ENCODE measurements at regions not wholly inside any gene's neighbourhood (a gene's known extent, or its start where the extent isn't known, plus 50 kb on each side); places are given as distances from the start of the nearest gene placed in this dataset.

- Histone ChIP-seq H3K4me1 (ENCODE audit: insufficient read depth, low read length, severe bottlenecking) (no peaks in the 10 kb centered on the region), H3K36me3 (ENCODE audit: insufficient read depth, low read length) (no peaks in the 10 kb centered on the region; the same call in 1 of the 2 replicates), H3K27me3 (ENCODE audit: insufficient read depth, low read length) (peaks cover 6% of the 10 kb centered on the region; the same call in 1 of the 2 replicates), H3K27ac (ENCODE audit: low read depth, low read length, poor library complexity, severe bottlenecking) (no peak overlapping the region), H3K9ac (ENCODE audit: low read length) (no peak overlapping the region), H4K20me1 (ENCODE audit: insufficient read depth, low read length) (no peaks in the 10 kb centered on the region), H3K79me2 (ENCODE audit: insufficient read depth, low read length) (no peaks in the 10 kb centered on the region), H3K9me3 (ENCODE audit: low read length) (no peaks in the 10 kb centered on the region), H3K4me3 (ENCODE audit: low read depth, low read length, poor library complexity, severe bottlenecking) (no peak overlapping the region), H3F3A (ENCODE audit: insufficient read depth, low read length) (no peaks in the 10 kb centered on the region), H2AFZ (ENCODE audit: low read length) (no peak overlapping the region), H3K4me2 (ENCODE audit: low read length) (no peak overlapping the region), H3K9me2 (ENCODE audit: low read depth, low read length) (no peaks in the 10 kb centered on the region)
- no peak for TF ChIP-seq CTCF (IDR thresholded peaks at IDR 0.05; ENCODE audit: low read length)
- TF ChIP-seq EZH2 (IDR thresholded peaks at IDR 0.05; ENCODE audit: borderline replicate concordance, low read length) = no peak
Measured at GRCh38 chr9:88821746-88822106, 169.5 kb upstream of the S1PR3 start.

GRCh38 chr9:88824711-88825110 is 166.6 kb upstream of the S1PR3 start:
- H3F3A ChIP-seq (ENCODE audit: insufficient read depth, low read length) = no peaks in the 10 kb centered on the region
- no peak overlapping the region for H3K9ac ChIP-seq (ENCODE audit: low read length)
- no peaks in the 10 kb centered on the region for H3K4me1 ChIP-seq (ENCODE audit: insufficient read depth, low read length, severe bottlenecking)
- H3K4me3 ChIP-seq (ENCODE audit: low read depth, low read length, poor library complexity, severe bottlenecking) = no peak overlapping the region
- H3K9me2 ChIP-seq (ENCODE audit: low read depth, low read length) = no peaks in the 10 kb centered on the region
- H3K36me3 ChIP-seq (ENCODE audit: insufficient read depth, low read length) = no peaks in the 10 kb centered on the region; the same call in 1 of the 2 replicates
- no peaks in the 10 kb centered on the region for H3K9me3 ChIP-seq (ENCODE audit: low read length)
- H4K20me1 ChIP-seq (ENCODE audit: insufficient read depth, low read length) = no peaks in the 10 kb centered on the region
- no peak overlapping the region for H2AFZ ChIP-seq (ENCODE audit: low read length)
- no peak overlapping the region for H3K27ac ChIP-seq (ENCODE audit: low read depth, low read length, poor library complexity, severe bottlenecking)
- TF ChIP-seq EZH2 (IDR thresholded peaks at IDR 0.05; ENCODE audit: borderline replicate concordance, low read length) (no peak), CTCF (IDR thresholded peaks at IDR 0.05; ENCODE audit: low read length) (no peak)
- H3K4me2 ChIP-seq (ENCODE audit: low read length) = no peak overlapping the region
- H3K79me2 ChIP-seq (ENCODE audit: insufficient read depth, low read length) = no peaks in the 10 kb centered on the region
- peaks cover 6% of the 10 kb centered on the region; the same call in 1 of the 2 replicates for H3K27me3 ChIP-seq (ENCODE audit: insufficient read depth, low read length)

GRCh38 chr9:88826181-88826580 is 165.1 kb upstream of the S1PR3 start:
- Histone ChIP-seq H3K4me3 (ENCODE audit: low read depth, low read length, poor library complexity, severe bottlenecking) (no peak overlapping the region), H3K9me2 (ENCODE audit: low read depth, low read length) (no peaks in the 10 kb centered on the region), H3K36me3 (ENCODE audit: insufficient read depth, low read length) (no peaks in the 10 kb centered on the region; the same call in 1 of the 2 replicates), H3K4me2 (ENCODE audit: low read length) (no peak overlapping the region), H3K9me3 (ENCODE audit: low read length) (no peaks in the 10 kb centered on the region), H4K20me1 (ENCODE audit: insufficient read depth, low read length) (no peaks in the 10 kb centered on the region), H3K9ac (ENCODE audit: low read length) (no peak overlapping the region), H3K79me2 (ENCODE audit: insufficient read depth, low read length) (no peaks in the 10 kb centered on the region), H3K27me3 (ENCODE audit: insufficient read depth, low read length) (peaks cover 6% of the 10 kb centered on the region; the same call in 1 of the 2 replicates), H2AFZ (ENCODE audit: low read length) (no peak overlapping the region), H3F3A (ENCODE audit: insufficient read depth, low read length) (no peaks in the 10 kb centered on the region), H3K4me1 (ENCODE audit: insufficient read depth, low read length, severe bottlenecking) (no peaks in the 10 kb centered on the region), H3K27ac (ENCODE audit: low read depth, low read length, poor library complexity, severe bottlenecking) (no peak overlapping the region)
- TF ChIP-seq CTCF (IDR thresholded peaks at IDR 0.05; ENCODE audit: low read length) = no peak
- TF ChIP-seq EZH2 (IDR thresholded peaks at IDR 0.05; ENCODE audit: borderline replicate concordance, low read length) = no peak

Data from OCI-LY1 (cell line).